ENCODE measurements at regions not wholly inside any gene's neighbourhood (a gene's known extent, or its start where the extent isn't known, plus 50 kb on each side); places are given as distances from the start of the nearest gene placed in this dataset.

GRCh38 chr2:6556755-6557154, 309.0 kb downstream of the CMPK2 start:
- peaks cover 0 to 3% (median 0%) of the 10 kb centered on the region in 11 donors for H3K9me3 Mint-ChIP-seq
- H3K27me3 Mint-ChIP-seq = peaks cover 0 to 19% (median 5%) of the 10 kb centered on the region in 5 donors
- no peaks in the 10 kb centered on the region for H3K27me3 ChIP-seq (ENCODE audit: control insufficient read depth in 2 of 2, insufficient read depth in 2 of 2, low read length in 2 of 2)
- no peak overlapping the region for H3K27ac ChIP-seq (ENCODE audit: low read depth, low read length)
- DNase-seq (no peak), ATAC-seq (no peak)
- no peak overlapping the region for H3K4me3 ChIP-seq (ENCODE audit: low read length)
- H3K36me3 ChIP-seq (ENCODE audit: control insufficient read depth in 2 of 3, insufficient read depth in 3 of 3, low read length in 3 of 3) = no peaks in the 10 kb centered on the region
- ChIA-PET CTCF (no interaction called here), POLR2A (no interaction called here)
- H3K4me3 Mint-ChIP-seq = no peak overlapping the region
- no peak overlapping the region for H3K27ac Mint-ChIP-seq
- H3K36me3 Mint-ChIP-seq = no peaks in the 10 kb centered on the region
- H3K4me1 ChIP-seq (ENCODE audit: control insufficient read depth in 2 of 2, insufficient read depth in 2 of 2, low read length in 2 of 2) = no peaks in the 10 kb centered on the region
- no peaks in the 10 kb centered on the region for H3K4me1 Mint-ChIP-seq
- no peaks in the 10 kb centered on the region for H3K9me3 ChIP-seq (ENCODE audit: control insufficient read depth in 2 of 3, low read length in 3 of 3)
- intact Hi-C loops (cut with micrococcal nuclease) = no loop called here

DNA sequence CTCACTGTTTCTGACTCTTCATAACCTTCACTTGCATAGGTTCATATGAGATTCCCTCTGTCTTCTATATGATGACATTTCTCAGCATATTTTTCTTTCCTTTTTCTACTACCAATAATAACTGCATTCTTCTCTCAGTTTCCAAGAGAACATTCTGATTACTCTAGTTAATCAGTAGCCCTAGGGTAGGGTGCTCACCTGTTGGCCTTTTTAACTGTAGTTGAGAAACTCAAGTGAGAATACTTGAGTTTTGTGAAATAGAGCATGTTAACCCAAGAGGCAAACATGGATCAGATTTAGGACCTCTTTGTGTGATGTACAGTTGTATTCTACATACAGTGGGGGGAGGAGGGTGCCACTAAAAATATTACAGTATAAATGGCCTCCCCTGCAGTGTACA, 308.0 kb downstream of the CMPK2 start:
- H3K4me3 Mint-ChIP-seq = no peak overlapping the region
- POLR2A ChIA-PET = no interaction called here
- DNase-seq (no peak), ATAC-seq (no peak)
- no peaks in the 10 kb centered on the region for H3K27me3 ChIP-seq (ENCODE audit: control insufficient read depth in 2 of 2, insufficient read depth in 2 of 2, low read length in 2 of 2)
- H3K27ac ChIP-seq (ENCODE audit: low read depth, low read length) = no peak overlapping the region
- H3K4me1 Mint-ChIP-seq = no peaks in the 10 kb centered on the region
- intact Hi-C loops (cut with micrococcal nuclease) = no loop called here
- CTCF ChIA-PET = no interaction called here
- H3K36me3 Mint-ChIP-seq = no peaks in the 10 kb centered on the region
- H3K4me1 ChIP-seq (ENCODE audit: control insufficient read depth in 2 of 2, insufficient read depth in 2 of 2, low read length in 2 of 2) = no peaks in the 10 kb centered on the region
- no peak overlapping the region for H3K27ac Mint-ChIP-seq
- H3K4me3 ChIP-seq (ENCODE audit: low read length) = no peak overlapping the region
- peaks cover 0 to 3% (median 0%) of the 10 kb centered on the region in 11 donors for H3K9me3 Mint-ChIP-seq
- H3K27me3 Mint-ChIP-seq = peaks cover 0 to 19% (median 5%) of the 10 kb centered on the region in 5 donors
- no peaks in the 10 kb centered on the region for H3K9me3 ChIP-seq (ENCODE audit: control insufficient read depth in 2 of 3, low read length in 3 of 3)
- H3K36me3 ChIP-seq (ENCODE audit: control insufficient read depth in 2 of 3, insufficient read depth in 3 of 3, low read length in 3 of 3) = no peaks in the 10 kb centered on the region

DNA sequence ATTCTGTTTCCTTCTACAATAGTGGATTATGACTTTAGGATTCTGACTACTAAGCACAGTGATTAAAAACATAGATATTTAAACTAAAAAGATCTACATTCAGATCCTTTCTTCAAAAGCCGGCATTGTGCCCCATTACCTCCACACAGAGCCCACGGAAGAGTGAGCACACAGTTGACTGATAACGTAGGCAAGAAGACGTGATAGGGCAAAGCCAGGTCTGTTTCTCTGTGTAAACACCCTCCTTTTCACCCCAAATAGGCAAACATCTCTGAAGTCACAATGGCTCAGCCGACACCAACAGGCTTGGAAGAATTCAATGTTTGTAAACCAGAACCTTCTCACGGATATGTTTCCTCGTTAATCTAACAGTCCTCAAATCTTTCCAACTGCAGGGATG, 302.9 kb downstream of the CMPK2 start:
- Mint-ChIP-seq H3K27ac (no peak overlapping the region), H3K27me3 (peaks cover 0 to 21% (median 9%) of the 10 kb centered on the region in 5 donors), H3K4me1 (no peaks in the 10 kb centered on the region), H3K36me3 (no peaks in the 10 kb centered on the region), H3K4me3 (no peak overlapping the region), H3K9me3 (peaks cover 0 to 2% (median 0%) of the 10 kb centered on the region in 11 donors)
- ATAC-seq (no peak), DNase-seq (no peak)
- no peaks in the 10 kb centered on the region for H3K9me3 ChIP-seq (ENCODE audit: control insufficient read depth in 2 of 3, low read length in 3 of 3)
- no peaks in the 10 kb centered on the region for H3K36me3 ChIP-seq (ENCODE audit: control insufficient read depth in 2 of 3, insufficient read depth in 3 of 3, low read length in 3 of 3)
- POLR2A ChIA-PET = no interaction called here
- no peak overlapping the region for H3K27ac ChIP-seq (ENCODE audit: low read depth, low read length)
- H3K4me3 ChIP-seq (ENCODE audit: low read length) = no peak overlapping the region
- no peaks in the 10 kb centered on the region for H3K27me3 ChIP-seq (ENCODE audit: control insufficient read depth in 2 of 2, insufficient read depth in 2 of 2, low read length in 2 of 2)
- no peaks in the 10 kb centered on the region for H3K4me1 ChIP-seq (ENCODE audit: control insufficient read depth in 2 of 2, insufficient read depth in 2 of 2, low read length in 2 of 2)
- CTCF ChIA-PET = no interaction called here
- intact Hi-C loops (cut with micrococcal nuclease) = no loop called here

GRCh38 chr2:6564326-6564725, 301.4 kb downstream of the CMPK2 start:
- ChIA-PET CTCF (no interaction called here), POLR2A (no interaction called here)
- Mint-ChIP-seq H3K4me1 (no peaks in the 10 kb centered on the region), H3K27me3 (peaks cover 0 to 25% (median 16%) of the 10 kb centered on the region in 5 donors), H3K36me3 (no peaks in the 10 kb centered on the region), H3K27ac (no peak overlapping the region), H3K9me3 (peaks cover 0 to 5% (median 0%) of the 10 kb centered on the region in 11 donors), H3K4me3 (no peak overlapping the region)
- intact Hi-C loops (cut with micrococcal nuclease) = no loop called here
- no peak overlapping the region for H3K27ac ChIP-seq (ENCODE audit: low read depth, low read length)
- no peak for DNase-seq
- no peaks in the 10 kb centered on the region for H3K9me3 ChIP-seq (ENCODE audit: control insufficient read depth in 2 of 3, low read length in 3 of 3)
- no peaks in the 10 kb centered on the region for H3K27me3 ChIP-seq (ENCODE audit: control insufficient read depth in 2 of 2, insufficient read depth in 2 of 2, low read length in 2 of 2)
- no peaks in the 10 kb centered on the region for H3K4me1 ChIP-seq (ENCODE audit: control insufficient read depth in 2 of 2, insufficient read depth in 2 of 2, low read length in 2 of 2)
- H3K4me3 ChIP-seq (ENCODE audit: low read length) = no peak overlapping the region
- no peaks in the 10 kb centered on the region for H3K36me3 ChIP-seq (ENCODE audit: control insufficient read depth in 2 of 3, insufficient read depth in 3 of 3, low read length in 3 of 3)
- no peak for ATAC-seq

GRCh38 chr2:6574121-6574520, 291.6 kb downstream of the CMPK2 start:
- Histone ChIP-seq H3K4me1 (ENCODE audit: control insufficient read depth in 2 of 2, insufficient read depth in 2 of 2, low read length in 2 of 2) (no peaks in the 10 kb centered on the region), H3K27ac (ENCODE audit: low read depth, low read length) (no peak overlapping the region), H3K27me3 (ENCODE audit: control insufficient read depth in 2 of 2, insufficient read depth in 2 of 2, low read length in 2 of 2) (no peaks in the 10 kb centered on the region), H3K9me3 (ENCODE audit: control insufficient read depth in 2 of 3, low read length in 3 of 3) (no peaks in the 10 kb centered on the region), H3K4me3 (ENCODE audit: low read length) (no peak overlapping the region), H3K36me3 (ENCODE audit: control insufficient read depth in 2 of 3, insufficient read depth in 3 of 3, low read length in 3 of 3) (no peaks in the 10 kb centered on the region)
- intact Hi-C loops (cut with micrococcal nuclease) = no loop called here
- Mint-ChIP-seq H3K4me1 (no peaks in the 10 kb centered on the region), H3K27ac (no peak overlapping the region), H3K4me3 (no peak overlapping the region), H3K9me3 (peaks cover 0 to 10% (median 1%) of the 10 kb centered on the region in 11 donors), H3K36me3 (no peaks in the 10 kb centered on the region), H3K27me3 (peaks cover 0 to 25% (median 20%) of the 10 kb centered on the region in 5 donors)
- no peak for DNase-seq
- ChIA-PET POLR2A (no interaction called here), CTCF (no interaction called here)
- no peak for ATAC-seq

GRCh38 chr2:6576302-6576701, 289.4 kb downstream of the CMPK2 start:
- Mint-ChIP-seq H3K4me1 (no peaks in the 10 kb centered on the region), H3K9me3 (peaks cover 0 to 5% (median 0%) of the 10 kb centered on the region in 11 donors), H3K4me3 (no peak overlapping the region), H3K27ac (no peak overlapping the region), H3K36me3 (no peaks in the 10 kb centered on the region), H3K27me3 (peaks cover 0 to 27% (median 22%) of the 10 kb centered on the region in 5 donors)
- ATAC-seq = no peak
- Histone ChIP-seq H3K4me3 (ENCODE audit: low read length) (no peak overlapping the region), H3K9me3 (ENCODE audit: control insufficient read depth in 2 of 3, low read length in 3 of 3) (no peaks in the 10 kb centered on the region), H3K36me3 (ENCODE audit: control insufficient read depth in 2 of 3, insufficient read depth in 3 of 3, low read length in 3 of 3) (no peaks in the 10 kb centered on the region), H3K4me1 (ENCODE audit: control insufficient read depth in 2 of 2, insufficient read depth in 2 of 2, low read length in 2 of 2) (no peaks in the 10 kb centered on the region), H3K27ac (ENCODE audit: low read depth, low read length) (no peak overlapping the region), H3K27me3 (ENCODE audit: control insufficient read depth in 2 of 2, insufficient read depth in 2 of 2, low read length in 2 of 2) (no peaks in the 10 kb centered on the region)
- intact Hi-C loops (cut with micrococcal nuclease) = no loop called here
- DNase-seq = no peak
- CTCF ChIA-PET = no interaction called here
- POLR2A ChIA-PET = no interaction called here

DNA sequence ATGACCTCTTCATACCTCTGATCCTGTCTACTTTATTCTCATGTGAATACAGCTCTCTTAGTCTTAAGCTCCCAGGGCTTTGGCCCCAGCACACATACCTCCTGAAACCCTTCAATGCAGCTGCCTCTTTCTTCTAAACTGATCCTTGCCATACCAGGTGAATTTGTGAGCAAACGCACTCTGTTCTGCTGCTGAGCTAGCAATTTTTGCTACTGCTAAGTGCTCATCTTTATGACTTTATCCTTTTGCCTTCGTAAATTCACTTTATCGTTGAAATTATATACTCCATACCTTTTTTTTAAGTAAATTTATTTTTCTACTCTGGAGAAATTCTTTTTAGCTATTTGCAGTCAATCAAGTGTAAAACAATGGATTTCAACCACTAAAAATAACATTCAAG, 287.7 kb downstream of the CMPK2 start:
- Histone ChIP-seq H3K4me3 (ENCODE audit: low read length) (no peak overlapping the region), H3K9me3 (ENCODE audit: control insufficient read depth in 2 of 3, low read length in 3 of 3) (no peaks in the 10 kb centered on the region), H3K36me3 (ENCODE audit: control insufficient read depth in 2 of 3, insufficient read depth in 3 of 3, low read length in 3 of 3) (no peaks in the 10 kb centered on the region), H3K27me3 (ENCODE audit: control insufficient read depth in 2 of 2, insufficient read depth in 2 of 2, low read length in 2 of 2) (no peaks in the 10 kb centered on the region), H3K4me1 (ENCODE audit: control insufficient read depth in 2 of 2, insufficient read depth in 2 of 2, low read length in 2 of 2) (no peaks in the 10 kb centered on the region), H3K27ac (ENCODE audit: low read depth, low read length) (no peak overlapping the region)
- Mint-ChIP-seq H3K4me3 (no peak overlapping the region), H3K36me3 (no peaks in the 10 kb centered on the region), H3K27me3 (peaks cover 0 to 20% (median 15%) of the 10 kb centered on the region in 5 donors), H3K4me1 (no peaks in the 10 kb centered on the region), H3K9me3 (peaks cover 0 to 5% (median 0%) of the 10 kb centered on the region in 11 donors), H3K27ac (no peak overlapping the region)
- POLR2A ChIA-PET = no interaction called here
- ATAC-seq (no peak), DNase-seq (no peak)
- CTCF ChIA-PET = no interaction called here
- intact Hi-C loops (cut with micrococcal nuclease) = no loop called here
